GM12875 (cell line): ENCODE measurements at regions not wholly inside any gene's neighbourhood (a gene's known extent, or its start where the extent isn't known, plus 50 kb on each side); places are given as distances from the start of the nearest gene placed in this dataset.

Source experiments
- H3K4me3 ChIP-seq: one replicate; pipeline ENCODE4 v1.5.1; 2011; ENCODE audit warnings: low read depth, low read length, control low read depth
- TF ChIP-seq, protein P1 (sequence below): IDR thresholded peaks from 2 replicates; pipeline ENCODE4 v1.5.1; 2011; ENCODE audit warnings: low read depth, mild to moderate bottlenecking, control low read depth, inconsistent platforms, low read length, moderate library complexity, borderline replicate concordance; ENCODE audit not compliant: insufficient read depth

DNA sequence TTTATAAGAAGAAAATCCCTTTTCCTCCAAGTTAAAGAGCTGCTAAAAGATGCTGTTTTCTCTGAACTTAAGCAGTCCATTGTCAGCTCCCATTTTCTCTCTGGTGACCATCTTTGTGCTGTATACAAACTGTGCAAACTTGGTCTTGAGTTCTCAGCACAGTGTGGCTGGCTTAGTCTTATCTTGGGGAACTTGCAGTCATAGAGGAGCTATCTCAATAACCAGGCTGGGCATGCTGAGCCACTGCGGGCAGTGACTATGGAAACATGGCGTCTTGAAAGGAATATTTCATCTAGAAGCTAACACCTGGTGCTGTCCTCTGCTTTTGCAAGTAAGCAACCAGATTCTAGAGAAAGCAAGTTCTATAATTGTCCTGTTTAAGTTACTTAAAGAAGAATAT, 1334.4 kb upstream of the CELF4 start:
- H3K4me3 ChIP-seq, result no peak overlapping the region
- TF ChIP-seq, protein P1, sequence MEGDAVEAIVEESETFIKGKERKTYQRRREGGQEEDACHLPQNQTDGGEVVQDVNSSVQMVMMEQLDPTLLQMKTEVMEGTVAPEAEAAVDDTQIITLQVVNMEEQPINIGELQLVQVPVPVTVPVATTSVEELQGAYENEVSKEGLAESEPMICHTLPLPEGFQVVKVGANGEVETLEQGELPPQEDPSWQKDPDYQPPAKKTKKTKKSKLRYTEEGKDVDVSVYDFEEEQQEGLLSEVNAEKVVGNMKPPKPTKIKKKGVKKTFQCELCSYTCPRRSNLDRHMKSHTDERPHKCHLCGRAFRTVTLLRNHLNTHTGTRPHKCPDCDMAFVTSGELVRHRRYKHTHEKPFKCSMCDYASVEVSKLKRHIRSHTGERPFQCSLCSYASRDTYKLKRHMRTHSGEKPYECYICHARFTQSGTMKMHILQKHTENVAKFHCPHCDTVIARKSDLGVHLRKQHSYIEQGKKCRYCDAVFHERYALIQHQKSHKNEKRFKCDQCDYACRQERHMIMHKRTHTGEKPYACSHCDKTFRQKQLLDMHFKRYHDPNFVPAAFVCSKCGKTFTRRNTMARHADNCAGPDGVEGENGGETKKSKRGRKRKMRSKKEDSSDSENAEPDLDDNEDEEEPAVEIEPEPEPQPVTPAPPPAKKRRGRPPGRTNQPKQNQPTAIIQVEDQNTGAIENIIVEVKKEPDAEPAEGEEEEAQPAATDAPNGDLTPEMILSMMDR, result no peak

DNA sequence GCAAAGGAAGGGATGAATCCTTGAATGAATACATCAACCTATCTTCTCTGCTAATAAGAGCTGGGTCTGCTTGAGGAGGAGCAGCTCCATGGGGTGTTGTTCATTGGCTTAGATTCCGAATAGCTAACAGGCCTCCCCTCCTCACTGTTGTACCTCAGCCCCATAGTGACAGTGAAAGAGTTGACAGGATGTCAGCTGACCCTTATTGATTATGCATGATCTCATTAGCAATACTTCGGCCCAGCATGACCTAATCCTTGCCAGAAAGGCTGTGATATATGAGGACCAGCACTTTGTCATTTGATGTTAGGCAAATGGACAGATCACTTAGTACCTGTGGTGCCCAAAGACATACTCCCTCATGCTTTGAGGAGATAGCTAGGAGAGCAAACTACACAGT, 1333.7 kb upstream of the CELF4 start:
- TF ChIP-seq, protein P1, result no peak

GRCh38 chr18:38898167-38898566, 1332.6 kb upstream of the CELF4 start:
- TF ChIP-seq, protein P1, result no peak
- no peak overlapping the region for H3K4me3 ChIP-seq

More for the DNA sequence above, 1333.7 kb upstream of the CELF4 start:
- H3K4me3 ChIP-seq, result no peak overlapping the region

- no peak overlapping the region for H3K4me3 ChIP-seq
- TF ChIP-seq, protein P1, result no peak
Observed at GRCh38 chr18:38895560-38895959, 1330.0 kb upstream of the CELF4 start.

- TF ChIP-seq, protein P1, result no peak
- H3K4me3 ChIP-seq, result no peak overlapping the region
Observed at GRCh38 chr18:38887671-38888020, 1322.0 kb upstream of the CELF4 start.

- H3K4me3 ChIP-seq, result no peak overlapping the region
- TF ChIP-seq, protein P1, result no peak
Observed at GRCh38 chr18:38886861-38887670, 1321.5 kb upstream of the CELF4 start.

GRCh38 chr18:38886235-38886634, 1320.6 kb upstream of the CELF4 start:
- H3K4me3 ChIP-seq, result no peak overlapping the region
- TF ChIP-seq, protein P1, result no peak
